GM13977 (cell line): ENCODE measurements at regions not wholly inside any gene's neighbourhood (a gene's known extent, or its start where the extent isn't known, plus 50 kb on each side); places are given as distances from the start of the nearest gene placed in this dataset.

Source experiments
- DNase-seq: peaks from one replicate; pipeline ENCODE4 v3.0.0; 2012; ENCODE audit warnings: low spot score
- in situ Hi-C: fragments of 300-500 bp; cut with MboI; formaldehyde crosslinking; loops from one replicate; pipeline ENCODE4 v1.12.0; 2022; ENCODE audit warnings: low sequenced_read_pairs, low pct_unique_long_range_greater_than_20kb, mixed read lengths, inconsistent platforms; ENCODE audit not compliant: unreplicated experiment
- TF ChIP-seq, protein P1 (sequence below): IDR thresholded peaks from 2 replicates; pipeline ENCODE4 v1.5.1; 2012; ENCODE audit warnings: mild to moderate bottlenecking, control low read depth; ENCODE audit not compliant: insufficient read depth; ENCODE audit errors: extremely low read depth, missing control alignments

GRCh38 chr20:7629880-7630279, 310.4 kb downstream of the HAO1 start:
- DNase-seq, result no peak
- TF ChIP-seq, protein P1, sequence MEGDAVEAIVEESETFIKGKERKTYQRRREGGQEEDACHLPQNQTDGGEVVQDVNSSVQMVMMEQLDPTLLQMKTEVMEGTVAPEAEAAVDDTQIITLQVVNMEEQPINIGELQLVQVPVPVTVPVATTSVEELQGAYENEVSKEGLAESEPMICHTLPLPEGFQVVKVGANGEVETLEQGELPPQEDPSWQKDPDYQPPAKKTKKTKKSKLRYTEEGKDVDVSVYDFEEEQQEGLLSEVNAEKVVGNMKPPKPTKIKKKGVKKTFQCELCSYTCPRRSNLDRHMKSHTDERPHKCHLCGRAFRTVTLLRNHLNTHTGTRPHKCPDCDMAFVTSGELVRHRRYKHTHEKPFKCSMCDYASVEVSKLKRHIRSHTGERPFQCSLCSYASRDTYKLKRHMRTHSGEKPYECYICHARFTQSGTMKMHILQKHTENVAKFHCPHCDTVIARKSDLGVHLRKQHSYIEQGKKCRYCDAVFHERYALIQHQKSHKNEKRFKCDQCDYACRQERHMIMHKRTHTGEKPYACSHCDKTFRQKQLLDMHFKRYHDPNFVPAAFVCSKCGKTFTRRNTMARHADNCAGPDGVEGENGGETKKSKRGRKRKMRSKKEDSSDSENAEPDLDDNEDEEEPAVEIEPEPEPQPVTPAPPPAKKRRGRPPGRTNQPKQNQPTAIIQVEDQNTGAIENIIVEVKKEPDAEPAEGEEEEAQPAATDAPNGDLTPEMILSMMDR, result no peak
- in situ Hi-C loops, result no loop called here

DNA sequence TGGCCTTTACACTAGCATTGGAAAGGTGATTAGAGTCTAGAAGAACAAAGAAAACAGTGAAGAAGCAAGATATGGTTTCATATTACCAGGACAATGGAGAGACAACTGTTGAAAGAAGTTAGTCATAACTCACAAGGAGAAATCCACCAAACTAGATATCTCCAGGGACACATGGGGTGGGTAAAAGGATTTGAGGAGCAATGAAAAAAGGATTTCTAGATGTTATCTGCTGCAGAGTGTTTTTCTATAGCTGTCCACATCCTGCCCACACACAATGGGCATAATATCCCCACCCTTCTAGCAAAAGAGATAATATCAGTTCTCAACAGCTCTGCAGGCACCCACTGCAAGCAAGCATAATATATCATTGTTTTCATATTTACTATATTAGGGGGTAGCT, 303.1 kb downstream of the HAO1 start:
- in situ Hi-C loops, result no loop called here
- no peak for DNase-seq
- TF ChIP-seq, protein P1, result no peak

DNA sequence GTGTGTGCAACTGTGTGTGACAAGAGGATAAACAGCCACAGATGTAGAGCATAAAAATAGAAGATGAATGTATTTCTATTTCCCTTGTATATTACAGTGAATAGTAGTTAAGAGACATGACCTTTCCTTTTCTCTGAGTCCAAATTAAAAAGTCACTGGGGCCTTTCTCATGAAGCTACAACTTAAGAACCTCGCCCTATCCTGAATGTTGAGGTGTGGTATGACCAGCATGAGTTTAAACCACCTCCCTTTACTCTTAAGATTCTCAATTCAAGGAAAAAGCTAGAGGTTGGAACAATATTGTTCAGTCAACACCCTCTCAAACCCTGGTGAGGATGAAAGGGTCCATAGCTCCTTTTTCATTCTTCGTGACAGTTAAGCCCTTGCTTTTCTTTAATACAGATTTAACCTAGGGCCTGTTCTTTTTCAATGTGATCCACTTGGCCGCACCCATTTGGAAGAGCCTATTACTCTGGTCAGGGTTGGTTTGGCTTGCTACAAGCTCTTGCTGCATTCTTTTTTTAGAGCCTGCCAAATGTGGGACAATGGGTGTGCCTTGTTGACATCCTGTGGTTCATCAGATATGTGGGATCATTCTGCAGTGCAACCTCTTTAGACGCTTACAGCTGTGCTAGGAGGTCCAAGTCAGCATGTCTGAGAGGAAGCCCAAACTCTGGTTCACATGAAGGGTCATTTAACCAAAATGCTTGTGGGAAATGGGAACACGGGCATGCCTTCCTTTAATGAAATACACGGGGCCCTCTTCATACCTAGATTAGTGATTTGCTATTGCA, 290.0 kb downstream of the HAO1 start:
- TF ChIP-seq, protein P1, result no peak
- DNase-seq, result no peak
- in situ Hi-C loops, result no loop called here

DNA sequence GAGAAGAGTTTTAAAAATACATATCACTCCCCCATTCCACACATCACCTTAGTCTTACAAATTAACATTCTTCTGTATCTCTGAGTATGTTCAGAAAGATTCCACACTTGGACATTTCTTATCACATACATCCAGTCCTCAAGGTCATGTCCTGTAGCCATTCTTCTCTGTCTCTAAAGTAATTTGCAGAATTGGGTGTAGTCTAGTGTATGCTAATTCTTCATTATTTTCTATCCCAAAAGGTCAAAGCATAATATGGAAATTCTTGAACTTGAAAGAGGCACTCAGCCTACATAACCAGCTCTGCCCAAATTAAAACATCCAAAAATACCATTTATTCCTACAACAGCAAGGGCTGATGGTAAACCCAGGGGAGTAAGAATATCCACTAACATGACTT, 286.0 kb downstream of the HAO1 start:
- DNase-seq, result no peak
- TF ChIP-seq, protein P1, result no peak
- in situ Hi-C loops, result no loop called here

DNA sequence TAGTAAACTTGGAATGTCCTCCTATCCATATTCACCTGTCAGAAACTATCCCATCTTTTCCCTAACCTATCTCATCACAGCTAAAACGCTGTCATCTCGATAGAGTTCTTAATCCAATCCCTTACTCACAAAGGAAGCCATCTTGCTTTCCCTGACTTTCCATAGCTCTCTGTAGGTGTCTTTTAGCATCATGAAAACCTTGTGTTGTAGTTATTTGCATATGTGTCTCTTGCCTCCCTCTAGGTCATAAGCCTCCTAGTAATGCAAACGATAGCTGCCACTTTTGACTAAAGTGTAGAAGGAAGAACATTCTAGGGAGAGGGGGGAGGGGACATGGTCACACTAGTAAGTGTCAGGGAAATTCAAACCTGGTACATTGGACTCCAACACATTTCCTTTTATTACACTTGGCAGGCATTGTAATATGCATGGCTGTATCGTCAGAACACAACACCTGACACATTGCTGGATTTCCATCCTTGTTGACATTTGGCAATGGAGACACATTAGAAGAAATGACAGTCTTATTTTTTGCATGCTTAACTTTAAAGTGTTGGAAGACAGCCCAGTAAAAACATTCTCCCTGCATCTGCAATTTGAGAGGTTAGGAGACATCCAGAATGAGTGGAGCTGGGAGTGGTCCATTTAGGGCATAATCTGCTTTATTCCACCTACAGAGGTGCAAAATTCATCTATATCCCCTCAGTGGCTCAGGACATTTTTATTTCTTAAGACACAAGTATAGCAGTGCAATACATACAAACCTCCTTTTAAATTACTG, 283.4 kb downstream of the HAO1 start:
- DNase-seq, result no peak
- TF ChIP-seq, protein P1, result no peak
- in situ Hi-C loops, result no loop called here

DNA sequence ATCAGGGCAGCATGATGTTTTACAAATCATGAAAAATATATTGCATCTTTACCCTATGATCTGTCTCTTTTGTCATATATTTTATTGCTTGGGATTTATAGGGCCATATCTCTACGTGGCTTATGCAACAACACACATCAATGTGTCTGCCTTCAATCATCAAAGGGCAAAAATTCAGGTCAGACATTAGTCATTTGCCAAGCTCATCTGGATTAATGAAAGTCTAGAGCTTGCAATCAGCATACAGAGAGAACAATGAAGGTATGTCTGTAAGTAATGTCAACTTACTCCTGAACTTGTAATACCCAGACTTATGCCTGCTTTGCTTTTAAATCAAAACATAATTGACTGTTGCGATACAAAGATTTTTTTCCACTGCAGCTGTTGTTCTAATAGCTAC, 282.7 kb downstream of the HAO1 start:
- in situ Hi-C loops, result no loop called here
- TF ChIP-seq, protein P1, result no peak
- DNase-seq, result no peak
